Activated B cell treated with CpG ODN at 0.5 μM for 24 hours (primary cell): ENCODE measurements at regions not wholly inside any gene's neighbourhood (a gene's known extent, or its start where the extent isn't known, plus 50 kb on each side); places are given as distances from the start of the nearest gene placed in this dataset.

Experiments
- ATAC-seq: fragments of 200-7000 bp; cut with Tn5 transposase; one replicate; pipeline ENCODE4 v1.10.0; 2021; ENCODE audit warnings: low read depth, mild to moderate bottlenecking, moderate library complexity
- CTCF ChIA-PET: fragments of 350-600 bp; sonication (Branson Sonifier 250); formaldehyde crosslinking; loops from one replicate; lab custom pipeline; 2021; ENCODE audit warnings: antibody characterized with exemption; lab: Charles Lee
- POLR2A ChIA-PET: fragments of 350-600 bp; sonication (Branson Sonifier 250); formaldehyde crosslinking; loops from one replicate; lab custom pipeline; 2021; ENCODE audit warnings: antibody characterized with exemption; lab: Charles Lee
- DNase-seq: peaks from one replicate; pipeline ENCODE4 v3.0.0; 2022
- H3K27ac Mint-ChIP-seq: one replicate; pipeline ENCODE4 v1.8.0; 2020; ENCODE audit warnings: mixed read lengths
- H3K27me3 Mint-ChIP-seq: one replicate; pipeline ENCODE4 v1.8.0; 2021; ENCODE audit warnings: mixed read lengths
- H3K36me3 Mint-ChIP-seq: one replicate; pipeline ENCODE4 v1.8.0; 2021; ENCODE audit warnings: low read depth, mixed read lengths
- H3K4me1 Mint-ChIP-seq: one replicate; pipeline ENCODE4 v1.8.0; 2021; ENCODE audit warnings: mixed read lengths
- H3K4me3 Mint-ChIP-seq: one replicate; pipeline ENCODE4 v1.8.0; 2020; ENCODE audit warnings: mild to moderate bottlenecking, mixed read lengths
- H3K9me3 Mint-ChIP-seq: one replicate; pipeline ENCODE4 v1.8.0; 2020; ENCODE audit warnings: mixed read lengths
- CTCF ChIP-seq: fragments of 200-600 bp; IDR thresholded peaks from one replicate; pipeline ENCODE4 v1.8.0; 2022; ENCODE audit warnings: antibody characterized with exemption, mild to moderate bottlenecking
- intact Hi-C: fragments of 100-400 bp; cut with micrococcal nuclease; formaldehyde crosslinking; loops from one replicate; pipeline ENCODE4 v1.15.1; 2024

GRCh38 chr12:107543841-107544240 is 141.8 kb upstream of the PWP1 start:
- POLR2A ChIA-PET, result no interaction called here
- no peaks in the 10 kb centered on the region for H3K36me3 Mint-ChIP-seq
- no peak overlapping the region for H3K27ac Mint-ChIP-seq
- ATAC-seq, result no peak
- peaks cover 7% of the 10 kb centered on the region for H3K4me1 Mint-ChIP-seq
- intact Hi-C loops, result no loop called here
- no peak for TF ChIP-seq CTCF
- H3K27me3 Mint-ChIP-seq, result peaks cover 2% of the 10 kb centered on the region
- DNase-seq, result no peak
- H3K4me3 Mint-ChIP-seq, result no peak overlapping the region
- CTCF ChIA-PET, result no interaction called here
- peaks cover 4% of the 10 kb centered on the region for H3K9me3 Mint-ChIP-seq

- H3K27me3 Mint-ChIP-seq, result peaks cover 2% of the 10 kb centered on the region
- DNase-seq (no peak), ATAC-seq (no peak)
- ChIA-PET POLR2A (no interaction called here), CTCF (no interaction called here)
- no peak overlapping the region for H3K4me3 Mint-ChIP-seq
- peaks cover 7% of the 10 kb centered on the region for H3K4me1 Mint-ChIP-seq
- intact Hi-C loops, result no loop called here
- no peak for TF ChIP-seq CTCF
- no peaks in the 10 kb centered on the region for H3K36me3 Mint-ChIP-seq
- H3K9me3 Mint-ChIP-seq, result peaks cover 8% of the 10 kb centered on the region
- H3K27ac Mint-ChIP-seq, result no peak overlapping the region
These were observed 140.7 kb upstream of the PWP1 start for GRCh38 chr12:107544937-107545336.

GRCh38 chr12:107545737-107546353 is 139.8 kb upstream of the PWP1 start:
- Mint-ChIP-seq H3K36me3 (no peaks in the 10 kb centered on the region), H3K9me3 (peaks cover 6% of the 10 kb centered on the region), H3K4me1 (peaks cover 7% of the 10 kb centered on the region), H3K27me3 (no peaks in the 10 kb centered on the region), H3K4me3 (no peak overlapping the region), H3K27ac (no peak overlapping the region)
- TF ChIP-seq CTCF, result no peak
- DNase-seq (no peak), ATAC-seq (no peak)
- intact Hi-C loops, result no loop called here
- CTCF ChIA-PET, result no interaction called here
- POLR2A ChIA-PET, result no interaction called here

GRCh38 chr12:107547389-107547788 is 138.2 kb upstream of the PWP1 start:
- no peak for ATAC-seq
- no peak for TF ChIP-seq CTCF
- Mint-ChIP-seq H3K4me1 (peaks cover 7% of the 10 kb centered on the region), H3K27me3 (no peaks in the 10 kb centered on the region), H3K4me3 (no peak overlapping the region), H3K36me3 (no peaks in the 10 kb centered on the region), H3K9me3 (peaks cover 6% of the 10 kb centered on the region), H3K27ac (no peak overlapping the region)
- POLR2A ChIA-PET, result no interaction called here
- no peak for DNase-seq
- intact Hi-C loops, result no loop called here
- CTCF ChIA-PET, result no interaction called here

- ATAC-seq, result no peak
- Mint-ChIP-seq H3K36me3 (no peaks in the 10 kb centered on the region), H3K9me3 (peaks cover 6% of the 10 kb centered on the region), H3K4me3 (no peak overlapping the region), H3K27me3 (no peaks in the 10 kb centered on the region), H3K27ac (no peak overlapping the region), H3K4me1 (peaks cover 7% of the 10 kb centered on the region)
- TF ChIP-seq CTCF, result no peak
- ChIA-PET CTCF (no interaction called here), POLR2A (no interaction called here)
- intact Hi-C loops, result no loop called here
- no peak for DNase-seq
These were observed 135.7 kb upstream of the PWP1 start for GRCh38 chr12:107549651-107550480.
